ENCODE measurements at regions not wholly inside any gene's neighbourhood (a gene's known extent, or its start where the extent isn't known, plus 50 kb on each side); places are given as distances from the start of the nearest gene placed in this dataset.

- TF ChIP-seq CTCF (IDR thresholded peaks at IDR 0.05; ENCODE audit: low read length) (no peak), EZH2 (IDR thresholded peaks at IDR 0.05; ENCODE audit: borderline replicate concordance, low read length) (no peak)
Observed at GRCh38 chr7:108802650-108803049, 233.0 kb downstream of the DNAJB9 start.
